ENCODE measurements at regions not wholly inside any gene's neighbourhood (a gene's known extent, or its start where the extent isn't known, plus 50 kb on each side); places are given as distances from the start of the nearest gene placed in this dataset.
"Not testable (repeated sequence)": the region's sequence is repeated elsewhere in the genome, so short reads cannot be mapped to it uniquely, and the experiment has no call there.

DNA sequence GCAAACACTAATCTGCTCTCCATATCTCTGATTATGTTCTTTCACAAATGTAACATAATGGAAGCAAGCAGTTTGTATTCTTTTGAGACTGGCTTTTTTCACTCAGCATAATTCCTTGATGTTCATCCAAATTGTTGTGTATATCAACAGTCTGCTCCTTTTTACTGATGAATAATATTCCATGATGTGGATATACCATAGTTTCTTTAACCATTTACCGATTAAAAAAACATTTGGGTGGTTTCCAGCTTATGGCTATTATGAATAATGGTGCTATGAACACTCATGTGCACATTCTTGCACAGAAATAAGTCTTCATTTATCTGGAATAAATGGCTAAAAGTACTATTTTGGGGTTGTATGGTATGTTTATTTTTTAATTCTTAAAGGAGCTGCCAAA is 708.9 kb downstream of the RFPL4B start:
- no peak for DNase-seq

- no peak for DNase-seq
Observed at GRCh38 chr6:113057567-113058053, 710.5 kb downstream of the RFPL4B start.

DNA sequence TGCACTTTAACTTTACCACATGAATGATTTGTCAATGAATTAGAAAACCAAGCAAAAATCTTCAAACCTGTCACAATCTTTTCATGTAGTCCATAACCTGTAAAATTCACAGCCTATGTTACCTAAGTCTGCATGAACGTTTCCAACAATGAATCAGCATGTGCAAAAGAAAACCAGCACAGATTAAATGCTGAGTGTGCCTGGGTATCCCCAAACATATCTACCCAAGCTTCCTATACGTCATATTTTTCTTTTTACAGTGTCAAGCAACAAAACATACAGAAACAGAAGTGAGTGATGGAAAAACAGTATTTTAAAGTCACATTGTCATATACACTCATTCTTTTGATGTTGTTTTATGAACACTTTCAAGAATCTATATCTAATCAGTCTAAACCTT is 713.5 kb downstream of the RFPL4B start:
- DNase-seq: no peak

DNA sequence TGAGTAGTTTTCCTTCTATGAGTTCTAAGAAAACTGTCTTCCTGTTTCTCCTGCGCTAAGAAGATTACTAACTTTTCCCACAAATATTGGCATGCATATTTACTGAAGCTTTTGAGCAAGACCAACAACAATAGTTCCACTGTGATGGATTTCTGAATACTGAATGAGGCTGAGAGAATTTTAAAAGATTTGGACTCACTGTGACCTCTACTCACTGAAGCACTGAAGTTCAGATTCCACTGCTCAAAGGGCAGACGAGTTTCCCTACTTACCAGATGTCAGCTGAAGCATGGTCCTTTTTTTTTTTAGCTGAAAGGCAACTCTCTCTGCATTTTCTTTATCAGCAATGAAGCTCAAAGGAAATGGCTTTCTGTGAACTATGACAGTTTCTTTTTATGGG is 718.5 kb downstream of the RFPL4B start:
- DNase-seq: no peak

DNA sequence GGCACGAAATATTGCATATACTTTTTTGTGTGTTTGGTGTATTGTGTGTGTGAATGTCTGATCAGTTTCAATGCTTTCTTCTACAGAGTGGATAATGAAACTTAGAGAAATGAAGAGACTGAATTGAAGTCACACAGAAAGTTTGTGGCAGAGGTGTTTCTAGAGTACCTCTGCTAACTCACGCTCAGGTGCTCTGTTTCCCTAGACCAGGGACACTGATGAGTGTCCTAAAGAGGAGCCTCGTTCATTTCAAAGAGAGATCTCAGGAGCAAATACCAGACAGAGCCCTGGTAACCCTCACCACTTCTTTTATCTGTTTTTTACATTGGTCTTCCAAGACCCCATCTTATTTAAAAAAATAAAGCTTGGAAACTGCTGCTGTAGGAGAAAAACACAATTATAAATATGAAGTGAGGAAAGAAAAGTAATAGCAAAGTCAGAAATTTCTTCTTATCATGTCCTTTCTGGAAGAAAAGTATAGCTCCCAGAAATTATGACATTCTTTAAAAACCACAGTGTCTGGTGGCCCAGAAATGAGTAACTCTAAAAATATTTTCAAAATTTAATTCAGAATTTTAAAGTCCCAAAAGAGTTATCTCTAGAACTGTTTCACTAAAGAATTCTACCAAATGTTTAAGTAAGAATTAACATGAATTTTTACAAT is 720.6 kb downstream of the RFPL4B start:
- DNase-seq: no peak

DNA sequence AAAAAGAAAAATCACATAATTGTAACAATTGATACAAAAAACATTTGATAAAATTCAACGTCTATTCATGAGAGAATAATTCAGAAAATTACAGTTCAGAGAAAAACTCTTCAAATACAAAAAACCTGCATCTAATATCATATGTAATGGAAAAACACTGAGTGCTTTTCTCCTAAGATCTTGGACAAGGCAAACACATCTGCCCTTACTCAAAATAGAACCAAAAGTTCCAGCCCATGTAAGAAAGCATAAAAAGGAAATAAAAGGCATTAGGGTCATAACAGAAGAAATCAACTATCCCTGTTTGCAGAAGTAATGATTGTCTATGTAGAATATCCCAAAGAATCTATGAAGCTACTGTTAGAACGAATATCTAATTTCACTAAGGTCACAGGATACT is 721.4 kb downstream of the RFPL4B start:
- no peak for DNase-seq

DNA sequence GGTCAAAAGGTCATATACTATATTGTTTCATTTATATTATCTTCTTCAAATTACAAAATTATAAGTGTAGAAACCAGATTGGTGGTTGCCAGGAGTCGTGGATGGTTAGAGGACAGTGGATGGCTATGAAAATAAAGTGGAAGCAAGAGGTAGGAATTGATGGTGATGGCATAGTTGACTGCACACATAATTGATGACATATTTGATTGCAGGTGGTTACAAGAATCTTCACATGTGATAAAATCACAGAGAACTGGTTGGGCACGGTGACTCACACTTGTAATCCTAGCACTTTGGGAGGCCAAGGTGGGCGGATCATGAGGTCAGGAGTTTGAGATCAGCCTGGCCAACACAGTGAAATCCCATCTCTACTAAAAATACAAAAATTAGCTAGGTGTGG is 723.6 kb downstream of the RFPL4B start:
- DNase-seq: not testable (repeated sequence)

GRCh38 chr6:113073611-113074191 is 726.6 kb downstream of the RFPL4B start:
- no peak for DNase-seq

- DNase-seq: no peak
Observed at GRCh38 chr6:113076116-113076515, 729.0 kb downstream of the RFPL4B start.

DNA sequence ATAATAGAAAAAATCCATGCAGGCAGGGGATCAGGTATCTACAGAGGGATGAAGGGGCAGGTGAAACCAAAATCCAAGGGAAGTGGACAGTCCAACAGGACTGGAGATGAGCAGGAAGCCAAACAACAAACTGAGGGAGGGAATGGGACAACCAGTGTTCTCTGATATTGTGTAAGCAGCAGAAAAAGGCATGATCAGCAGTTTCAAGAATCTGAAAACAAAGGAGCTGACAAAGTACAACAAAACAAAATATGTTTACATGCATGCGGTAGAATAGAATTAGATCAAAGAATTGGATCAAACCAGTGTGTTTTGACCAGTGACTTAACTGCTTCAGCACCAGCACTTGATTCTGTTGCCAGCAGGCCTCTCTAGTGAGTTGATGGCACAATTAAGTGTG is 729.7 kb downstream of the RFPL4B start:
- no peak for DNase-seq

DNA sequence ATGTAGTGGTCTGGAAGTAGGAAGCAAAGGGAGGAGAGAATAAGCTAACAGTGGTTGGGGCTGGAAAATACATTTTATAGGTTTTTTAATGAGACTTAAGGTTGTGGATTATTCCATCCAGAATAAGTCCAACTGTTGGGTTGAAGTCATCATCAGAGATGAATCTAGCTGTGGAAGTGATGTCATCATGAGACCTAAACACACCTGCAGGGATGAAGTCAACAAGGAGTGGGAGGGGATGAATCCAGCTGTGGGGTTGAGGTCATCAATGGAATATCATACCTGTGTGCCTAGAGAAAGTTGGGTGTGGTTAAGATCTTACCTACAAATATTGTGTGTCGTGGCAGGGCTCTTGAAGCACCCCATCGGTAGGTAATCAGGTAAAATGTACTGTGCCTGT is 730.7 kb downstream of the RFPL4B start:
- no peak for DNase-seq

- DNase-seq: no peak
Observed at GRCh38 chr6:113078791-113079190, 731.7 kb downstream of the RFPL4B start.

DNA sequence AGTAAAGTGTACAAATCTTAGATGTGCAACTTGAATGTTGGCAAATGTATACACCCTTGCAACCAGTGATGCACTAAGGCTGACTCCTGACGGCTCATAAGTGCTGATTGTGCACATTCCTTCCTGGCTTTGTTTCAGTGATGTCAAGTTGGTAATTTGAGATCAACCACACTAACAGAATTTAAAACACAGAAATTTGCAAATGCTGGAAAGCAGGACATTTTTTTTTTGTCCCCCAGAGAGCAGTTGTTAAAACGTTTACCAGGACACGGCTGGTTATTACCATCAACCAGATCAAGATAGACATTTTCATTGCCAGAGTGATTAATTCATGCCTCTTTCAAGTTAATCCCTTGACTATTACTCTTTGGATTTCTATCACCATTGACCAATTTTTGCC is 735.6 kb downstream of the RFPL4B start:
- no peak for DNase-seq

DNA sequence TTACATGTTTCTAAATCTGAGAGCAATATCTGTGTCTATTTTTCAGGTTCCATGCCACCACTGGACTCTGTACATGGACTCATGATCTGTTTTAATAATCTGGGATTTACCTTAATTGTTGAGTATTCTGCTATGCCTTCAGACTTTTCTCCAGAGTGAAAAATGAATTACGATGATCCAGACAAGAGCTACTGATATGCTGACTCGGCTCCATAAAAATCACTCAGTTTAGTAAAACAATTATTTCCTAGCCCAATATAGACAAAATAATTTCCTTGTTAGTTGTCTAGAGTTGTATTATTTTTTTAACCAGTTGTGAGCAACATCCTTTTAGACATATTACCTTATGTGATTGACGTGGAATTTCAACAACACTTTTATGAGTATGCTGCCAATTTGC is 736.8 kb downstream of the RFPL4B start:
- DNase-seq: no peak

DNA sequence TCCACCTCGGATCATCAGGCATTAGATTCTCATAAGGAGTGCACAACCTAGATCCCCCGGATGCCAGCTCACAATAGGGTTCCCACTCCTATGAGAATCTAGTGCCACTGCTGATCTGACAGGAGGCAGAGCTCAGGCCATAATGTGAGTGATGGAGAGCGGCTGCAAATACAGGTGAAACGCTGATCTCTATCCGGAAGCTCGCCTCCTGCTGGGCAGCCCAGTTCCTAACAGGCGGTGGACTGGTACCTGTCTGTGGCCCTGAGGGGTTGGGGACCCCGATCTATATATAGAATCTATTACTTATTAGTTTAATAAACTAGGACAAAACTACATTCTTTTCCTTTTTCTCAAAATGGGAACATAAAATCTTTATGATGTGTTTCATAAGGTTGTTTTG is 741.9 kb downstream of the RFPL4B start:
- DNase-seq: no peak

GRCh38 chr6:113092795-113093194 is 745.7 kb downstream of the RFPL4B start:
- DNase-seq: no peak

DNA sequence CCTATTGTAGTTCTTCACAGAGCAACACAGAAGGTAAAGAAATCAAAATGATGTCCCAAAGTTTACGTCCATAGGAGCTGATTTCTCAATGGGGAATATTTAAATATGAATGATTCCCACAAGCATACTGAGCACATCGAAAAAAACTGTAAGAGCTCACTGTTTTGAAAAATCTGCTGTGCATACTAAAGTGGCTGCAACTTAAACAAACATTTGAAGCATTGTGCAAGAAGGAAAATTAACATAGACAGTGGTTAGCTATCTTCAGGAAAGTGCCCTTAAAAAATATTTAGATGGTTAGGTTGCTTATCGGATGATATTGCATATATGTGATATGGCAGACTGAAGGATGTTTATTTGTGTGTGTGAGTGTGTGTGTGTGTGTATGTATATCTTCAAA is 747.6 kb downstream of the RFPL4B start:
- DNase-seq: no peak

DNA sequence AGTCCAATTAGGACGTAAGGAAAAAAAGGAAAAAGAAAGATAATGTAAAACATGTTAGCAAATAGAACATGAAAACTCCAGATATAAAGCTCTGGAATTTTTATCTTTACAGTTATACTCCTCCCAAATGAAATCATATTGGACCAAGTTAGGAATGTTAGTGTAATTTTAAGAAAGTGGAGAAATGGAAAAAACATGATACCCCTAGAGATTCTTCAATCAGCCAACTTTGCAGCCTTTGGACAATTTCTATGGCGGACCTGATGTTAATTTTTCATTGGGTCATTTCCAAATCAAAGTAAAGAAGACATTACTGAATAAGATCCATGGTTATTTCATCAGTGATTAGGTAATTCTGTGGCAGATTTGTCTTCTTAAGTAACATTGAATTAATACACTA is 748.7 kb downstream of the RFPL4B start:
- DNase-seq: no peak

DNA sequence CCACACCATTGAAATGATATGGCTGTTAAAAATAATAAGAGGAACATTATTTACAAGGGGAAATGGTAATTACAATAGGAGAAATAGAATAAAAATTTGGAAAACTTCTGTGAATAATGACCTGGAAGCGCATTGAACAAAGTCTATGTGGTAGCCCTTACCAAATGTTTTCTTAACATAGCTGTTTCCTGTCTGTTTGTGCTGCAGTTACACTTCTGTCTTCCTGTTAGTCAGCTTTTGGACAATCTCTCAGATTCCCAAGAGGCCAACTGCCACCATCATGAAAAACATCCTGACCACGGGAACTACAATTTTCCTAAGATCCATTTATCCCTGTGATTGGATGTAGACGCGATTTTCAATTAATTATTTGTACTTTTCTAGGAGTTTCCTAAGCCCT is 754.4 kb upstream of the MARCKS start:
- no peak for DNase-seq

DNA sequence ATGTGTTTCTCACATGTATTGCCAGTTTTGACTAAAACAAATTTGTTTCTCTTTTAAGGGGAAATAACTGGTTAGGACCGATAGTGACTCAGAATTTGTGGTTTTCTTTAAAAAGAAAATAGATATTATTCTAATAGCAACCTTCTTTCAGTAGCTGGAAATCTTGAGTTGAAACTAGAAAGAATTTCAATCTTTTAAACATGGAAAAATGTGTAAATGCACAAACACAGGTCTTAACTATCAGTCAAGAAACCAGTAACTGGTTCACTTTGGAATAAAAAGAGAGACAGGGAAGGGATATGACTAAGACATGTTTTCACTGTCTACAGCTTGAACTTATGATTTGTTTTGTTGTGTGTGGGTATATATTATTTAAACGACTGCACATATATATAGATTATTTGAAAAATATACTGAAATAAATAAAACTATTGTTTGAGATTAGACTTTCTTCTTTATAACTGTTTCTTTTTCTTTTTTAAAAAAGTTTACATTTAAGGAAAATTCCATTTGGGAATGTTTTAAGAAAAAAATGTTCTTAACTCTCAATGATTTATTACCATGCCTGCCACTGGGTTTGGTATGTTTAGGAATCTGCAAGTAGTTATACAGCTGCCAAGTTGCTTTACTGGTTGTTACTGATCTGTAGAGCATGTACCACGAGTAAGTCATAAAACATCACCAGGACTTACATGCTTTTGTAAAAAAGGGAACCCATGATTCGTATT is 753.3 kb upstream of the MARCKS start:
- no peak for DNase-seq

GRCh38 chr6:113104541-113104940 is 752.6 kb upstream of the MARCKS start:
- no peak for DNase-seq

DNA sequence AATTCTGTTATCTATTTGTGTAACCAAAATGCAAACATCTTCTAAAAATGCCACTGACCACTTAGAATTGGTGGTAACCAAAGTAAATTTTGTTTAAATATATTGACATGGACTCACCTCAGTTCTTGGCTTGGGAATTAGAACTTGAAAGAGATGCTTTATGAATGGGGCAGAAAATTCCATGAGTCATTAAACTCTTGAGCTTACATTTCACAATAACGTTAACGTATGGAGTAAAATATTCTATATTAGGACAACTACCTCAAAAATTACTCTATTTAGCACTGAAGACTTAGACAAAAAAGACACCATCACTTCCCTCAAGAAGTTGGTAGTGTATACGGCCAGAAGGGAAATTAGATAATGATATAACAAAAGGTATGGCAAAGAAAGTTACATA is 752.2 kb upstream of the MARCKS start:
- no peak for DNase-seq

DNA sequence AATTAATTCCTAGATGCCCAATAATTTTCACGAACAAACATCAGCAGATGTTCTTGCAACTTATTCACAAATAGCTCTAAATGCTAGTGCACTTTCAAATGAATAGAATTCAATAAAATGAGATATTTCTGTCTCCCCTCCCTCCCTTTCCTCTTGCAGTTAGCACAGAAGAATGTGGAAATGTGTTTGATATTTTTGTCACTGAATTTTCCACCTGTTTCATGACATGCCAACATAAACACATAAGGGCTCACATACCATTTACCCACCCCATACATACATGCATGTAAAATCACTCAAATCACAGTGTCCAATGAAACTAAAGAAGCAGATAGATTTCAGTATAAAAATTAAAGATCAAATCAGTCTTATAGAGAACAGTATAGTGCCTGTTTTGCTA is 746.9 kb upstream of the MARCKS start:
- DNase-seq: no peak

- DNase-seq: no peak
Observed at GRCh38 chr6:113111550-113111949, 745.6 kb upstream of the MARCKS start.
